ENCODE measurements at regions not wholly inside any gene's neighbourhood (a gene's known extent, or its start where the extent isn't known, plus 50 kb on each side); places are given as distances from the start of the nearest gene placed in this dataset.

DNA sequence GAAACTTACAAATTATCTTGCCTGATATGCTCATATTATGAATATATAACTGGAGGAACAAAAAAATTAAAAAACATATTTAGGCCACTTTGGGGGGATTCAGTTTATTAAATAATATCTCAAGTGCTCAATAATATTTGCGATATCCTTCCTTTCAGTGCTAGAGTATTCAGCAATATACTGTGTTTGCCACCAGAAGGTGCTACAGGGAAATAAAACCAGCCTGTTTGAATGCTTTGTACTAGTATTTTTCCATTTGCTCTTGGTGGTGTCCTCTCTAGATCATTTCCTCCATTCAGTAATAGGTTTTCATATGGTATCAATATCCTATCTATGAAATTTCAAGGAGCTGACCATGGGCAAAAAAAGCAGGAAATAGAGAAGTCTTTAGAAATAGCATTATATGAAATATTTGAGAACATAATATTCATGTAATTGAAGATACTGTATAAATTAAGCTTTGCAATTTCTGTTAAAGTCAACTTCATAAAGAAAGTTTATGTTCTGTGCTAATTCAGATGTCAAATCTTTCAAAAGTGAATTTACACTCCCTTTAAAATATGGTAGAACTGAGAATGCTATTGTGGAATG is 106.2 kb upstream of the NAV3 start:
- TF ChIP-seq POLR2A (IDR thresholded peaks at IDR 0.05; ENCODE audit: low read depth, low read length) (no peak), POLR2AphosphoS5 (IDR thresholded peaks at IDR 0.05; ENCODE audit: low read depth, low read length) (no peak), POU2F2 (IDR thresholded peaks at IDR 0.05; ENCODE audit: low read depth, low read length) (no peak), TAF1 (IDR thresholded peaks at IDR 0.05; ENCODE audit: low read depth, low read length) (no peak), SPI1 (IDR thresholded peaks at IDR 0.05; ENCODE audit: low read depth, low read length) (no peak), PAX5 (IDR thresholded peaks at IDR 0.05; ENCODE audit: insufficient read depth, low read length, severe bottlenecking) (no peak)
